ENCODE measurements at regions not wholly inside any gene's neighbourhood (a gene's known extent, or its start where the extent isn't known, plus 50 kb on each side); places are given as distances from the start of the nearest gene placed in this dataset.

- no peak for TF ChIP-seq POLR2A (IDR thresholded peaks at IDR 0.05)
- TF ChIP-seq, protein P1, sequence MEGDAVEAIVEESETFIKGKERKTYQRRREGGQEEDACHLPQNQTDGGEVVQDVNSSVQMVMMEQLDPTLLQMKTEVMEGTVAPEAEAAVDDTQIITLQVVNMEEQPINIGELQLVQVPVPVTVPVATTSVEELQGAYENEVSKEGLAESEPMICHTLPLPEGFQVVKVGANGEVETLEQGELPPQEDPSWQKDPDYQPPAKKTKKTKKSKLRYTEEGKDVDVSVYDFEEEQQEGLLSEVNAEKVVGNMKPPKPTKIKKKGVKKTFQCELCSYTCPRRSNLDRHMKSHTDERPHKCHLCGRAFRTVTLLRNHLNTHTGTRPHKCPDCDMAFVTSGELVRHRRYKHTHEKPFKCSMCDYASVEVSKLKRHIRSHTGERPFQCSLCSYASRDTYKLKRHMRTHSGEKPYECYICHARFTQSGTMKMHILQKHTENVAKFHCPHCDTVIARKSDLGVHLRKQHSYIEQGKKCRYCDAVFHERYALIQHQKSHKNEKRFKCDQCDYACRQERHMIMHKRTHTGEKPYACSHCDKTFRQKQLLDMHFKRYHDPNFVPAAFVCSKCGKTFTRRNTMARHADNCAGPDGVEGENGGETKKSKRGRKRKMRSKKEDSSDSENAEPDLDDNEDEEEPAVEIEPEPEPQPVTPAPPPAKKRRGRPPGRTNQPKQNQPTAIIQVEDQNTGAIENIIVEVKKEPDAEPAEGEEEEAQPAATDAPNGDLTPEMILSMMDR (IDR thresholded peaks at IDR 0.05) = no peak
Observed at GRCh38 chr15:91369823-91370222, 269.8 kb downstream of the SV2B start.

Data from body of pancreas (tissue), 4 donors.